ENCODE measurements at regions not wholly inside any gene's neighbourhood (a gene's known extent, or its start where the extent isn't known, plus 50 kb on each side); places are given as distances from the start of the nearest gene placed in this dataset.

- no peak for DNase-seq (ENCODE audit: low read depth)
- no peak for TF ChIP-seq CTCF (conservative IDR thresholded peaks at IDR 0.05; ENCODE audit: low read depth, low read length)
- no peak overlapping the region for H3K4me3 ChIP-seq (ENCODE audit: low read length)
Measured at GRCh38 chrX:39996536-39996935, 101.2 kb downstream of the BCOR start.

GRCh38 chrX:39998636-39999406, 98.9 kb downstream of the BCOR start:
- TF ChIP-seq CTCF (conservative IDR thresholded peaks at IDR 0.05; ENCODE audit: low read depth, low read length): no peak
- DNase-seq (ENCODE audit: low read depth): no peak
- no peak overlapping the region for H3K4me3 ChIP-seq (ENCODE audit: low read length)
